ENCODE measurements at regions not wholly inside any gene's neighbourhood (a gene's known extent, or its start where the extent isn't known, plus 50 kb on each side); places are given as distances from the start of the nearest gene placed in this dataset.
"Not testable (repeated sequence)": the region's sequence is repeated elsewhere in the genome, so short reads cannot be mapped to it uniquely, and the experiment has no call there.

DNA sequence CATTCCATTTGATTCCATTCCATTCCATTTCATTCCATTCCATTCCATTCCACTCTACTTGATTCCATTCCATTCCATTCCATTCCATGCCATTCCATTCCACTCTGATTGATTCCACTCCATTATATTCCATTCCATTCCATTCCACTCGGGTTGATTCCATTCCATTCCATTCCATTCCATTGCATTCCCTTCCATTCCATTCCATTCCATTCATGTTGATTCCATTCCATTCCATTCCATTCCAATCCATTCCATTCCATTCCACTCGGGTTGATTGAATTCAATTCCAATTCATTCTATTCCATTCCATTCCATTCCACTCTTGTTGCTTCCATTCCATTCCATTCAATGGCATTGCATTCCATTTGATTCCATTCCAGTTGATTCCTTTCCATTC is 1136.4 kb downstream of the RPIA start:
- H3K4me3 Mint-ChIP-seq; H3K27ac Mint-ChIP-seq; intact Hi-C loops (cut with DNase I, micrococcal nuclease); H3K4me1 Mint-ChIP-seq; DNase-seq; ATAC-seq; POLR2A ChIA-PET; H3K27me3 Mint-ChIP-seq; CTCF ChIA-PET: not testable (repeated sequence)
- peaks cover 24% of the 10 kb centered on the region for H3K36me3 Mint-ChIP-seq (ENCODE audit: low read depth)
- H3K9me3 Mint-ChIP-seq (ENCODE audit: low read depth): peaks cover 49% of the 10 kb centered on the region

DNA sequence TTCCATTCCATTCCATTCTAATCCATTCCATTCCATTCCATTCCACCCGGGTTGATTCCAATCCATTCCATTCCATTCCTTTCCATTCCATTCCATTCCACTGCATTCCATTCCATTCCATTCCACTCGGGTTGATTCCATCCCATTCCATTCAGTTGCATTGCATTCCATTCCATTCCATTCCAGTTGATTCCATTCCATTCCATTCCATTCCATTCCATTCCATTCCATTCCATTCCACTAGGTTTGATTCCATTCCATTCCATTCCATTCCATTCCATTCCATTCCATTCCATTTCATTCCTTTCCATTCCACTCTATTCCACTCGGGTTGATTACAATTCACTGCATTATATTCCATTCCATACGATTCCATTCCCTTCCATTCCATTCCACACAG is 1136.9 kb downstream of the RPIA start:
- H3K4me3 Mint-ChIP-seq; ATAC-seq; DNase-seq; H3K27me3 Mint-ChIP-seq; H3K27ac Mint-ChIP-seq; intact Hi-C loops (cut with DNase I, micrococcal nuclease); POLR2A ChIA-PET; H3K4me1 Mint-ChIP-seq; CTCF ChIA-PET: not testable (repeated sequence)
- Mint-ChIP-seq H3K36me3 (ENCODE audit: low read depth) (peaks cover 24% of the 10 kb centered on the region), H3K9me3 (ENCODE audit: low read depth) (peaks cover 43% of the 10 kb centered on the region)

DNA sequence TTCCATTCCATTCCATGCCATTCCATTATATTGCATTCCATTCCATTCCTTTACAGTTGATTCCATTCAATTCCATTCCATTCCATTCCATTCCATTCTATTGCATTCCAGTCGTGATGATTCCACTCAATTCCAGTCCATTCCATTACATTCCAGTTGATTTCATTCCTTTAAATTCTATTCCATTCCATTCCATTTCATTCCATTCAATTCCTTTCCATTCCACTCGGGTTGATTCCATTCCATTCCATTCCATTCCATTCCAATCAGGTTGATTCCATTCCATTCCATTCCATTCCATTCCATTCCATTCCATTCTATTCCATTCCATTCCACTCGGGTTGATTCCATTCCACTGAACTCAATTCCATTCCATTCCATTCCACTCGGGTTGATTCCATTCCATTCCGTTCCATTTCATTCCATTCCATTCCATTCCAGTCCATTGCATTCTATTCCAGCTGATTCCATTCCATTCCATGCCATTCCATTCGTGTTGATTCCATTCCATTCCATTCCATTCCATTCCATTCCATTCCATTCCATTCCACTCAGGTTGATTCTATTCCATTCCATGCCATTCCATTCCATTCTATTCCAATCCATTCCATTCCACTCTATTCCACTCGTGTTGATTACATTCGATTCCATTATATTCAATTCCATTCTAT is 1137.6 kb downstream of the RPIA start:
- H3K27ac Mint-ChIP-seq; POLR2A ChIA-PET; H3K27me3 Mint-ChIP-seq; H3K4me1 Mint-ChIP-seq; CTCF ChIA-PET; intact Hi-C loops (cut with DNase I, micrococcal nuclease); H3K4me3 Mint-ChIP-seq; DNase-seq; ATAC-seq: not testable (repeated sequence)
- peaks cover 36% of the 10 kb centered on the region for H3K9me3 Mint-ChIP-seq (ENCODE audit: low read depth)
- peaks cover 24% of the 10 kb centered on the region for H3K36me3 Mint-ChIP-seq (ENCODE audit: low read depth)

DNA sequence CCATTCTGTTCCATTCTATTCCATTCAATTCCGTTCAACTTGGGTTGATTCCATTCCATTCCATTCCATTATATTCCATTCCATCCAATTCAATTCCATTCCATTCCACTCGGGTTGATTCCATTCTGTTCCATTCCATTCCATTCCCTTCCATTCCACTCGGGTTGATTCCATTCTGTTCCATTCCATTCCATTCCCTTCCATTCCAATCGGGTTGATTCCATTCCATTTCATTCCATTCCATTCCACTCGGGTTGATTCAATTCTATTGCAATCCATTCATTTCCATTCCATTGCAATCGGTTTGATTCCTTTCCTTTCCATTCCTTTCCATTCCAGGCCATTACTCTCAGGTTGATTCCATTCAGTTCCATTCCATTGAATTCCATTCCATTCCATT is 1138.4 kb downstream of the RPIA start:
- no peaks in the 10 kb centered on the region for H3K4me1 Mint-ChIP-seq
- POLR2A ChIA-PET: no interaction called here
- no peaks in the 10 kb centered on the region for H3K27me3 Mint-ChIP-seq
- peaks cover 38% of the 10 kb centered on the region for H3K9me3 Mint-ChIP-seq (ENCODE audit: low read depth)
- peaks cover 26% of the 10 kb centered on the region for H3K36me3 Mint-ChIP-seq (ENCODE audit: low read depth)
- intact Hi-C loops (cut with DNase I, micrococcal nuclease): no loop called here
- no peak overlapping the region for H3K27ac Mint-ChIP-seq
- ATAC-seq (no peak), DNase-seq (no peak)
- CTCF ChIA-PET: no interaction called here
- no peak overlapping the region for H3K4me3 Mint-ChIP-seq

DNA sequence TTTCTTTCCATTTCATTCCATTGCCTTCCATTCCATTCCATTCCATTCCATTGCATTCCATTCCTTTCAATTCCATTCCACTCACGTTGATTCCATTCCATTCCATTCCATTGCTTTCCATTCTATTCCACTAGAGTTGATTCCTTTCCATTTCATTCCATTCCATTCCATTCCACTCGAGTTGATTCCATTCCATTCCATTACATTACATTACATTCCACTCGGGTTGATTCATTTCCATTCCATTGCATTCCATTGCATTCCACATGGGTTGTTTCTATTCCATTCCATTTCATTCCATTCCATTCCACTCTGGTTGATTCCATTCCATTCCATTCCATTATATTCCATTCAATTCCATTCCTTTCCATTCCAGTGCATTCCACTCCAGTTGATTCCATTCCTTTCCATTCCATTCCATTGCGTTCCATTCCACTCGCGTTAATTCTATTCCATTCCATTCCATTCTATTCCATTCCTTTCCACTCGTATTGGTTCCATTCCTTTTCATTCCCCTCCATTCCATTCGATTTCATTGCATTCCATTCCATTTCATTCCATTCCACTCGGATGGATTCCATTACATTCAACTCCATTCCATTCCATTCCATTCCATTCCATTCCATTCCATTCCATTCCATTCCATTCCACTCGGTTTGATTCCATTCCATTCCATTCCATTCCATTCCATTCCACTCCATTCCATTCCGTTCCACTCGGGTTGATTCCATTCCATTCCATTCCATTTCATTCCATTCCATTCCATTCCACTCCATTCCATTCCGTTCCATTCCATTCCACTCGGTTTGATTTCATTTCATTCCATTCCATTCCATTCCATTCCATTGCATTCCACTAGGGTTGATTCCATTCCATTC is 1139.1 kb downstream of the RPIA start:
- H3K4me3 Mint-ChIP-seq; H3K4me1 Mint-ChIP-seq; H3K27me3 Mint-ChIP-seq; CTCF ChIA-PET; POLR2A ChIA-PET; intact Hi-C loops (cut with DNase I, micrococcal nuclease); DNase-seq; H3K27ac Mint-ChIP-seq; ATAC-seq: not testable (repeated sequence)
- H3K9me3 Mint-ChIP-seq (ENCODE audit: low read depth): peaks cover 40% of the 10 kb centered on the region
- peaks cover 26% of the 10 kb centered on the region for H3K36me3 Mint-ChIP-seq (ENCODE audit: low read depth)

DNA sequence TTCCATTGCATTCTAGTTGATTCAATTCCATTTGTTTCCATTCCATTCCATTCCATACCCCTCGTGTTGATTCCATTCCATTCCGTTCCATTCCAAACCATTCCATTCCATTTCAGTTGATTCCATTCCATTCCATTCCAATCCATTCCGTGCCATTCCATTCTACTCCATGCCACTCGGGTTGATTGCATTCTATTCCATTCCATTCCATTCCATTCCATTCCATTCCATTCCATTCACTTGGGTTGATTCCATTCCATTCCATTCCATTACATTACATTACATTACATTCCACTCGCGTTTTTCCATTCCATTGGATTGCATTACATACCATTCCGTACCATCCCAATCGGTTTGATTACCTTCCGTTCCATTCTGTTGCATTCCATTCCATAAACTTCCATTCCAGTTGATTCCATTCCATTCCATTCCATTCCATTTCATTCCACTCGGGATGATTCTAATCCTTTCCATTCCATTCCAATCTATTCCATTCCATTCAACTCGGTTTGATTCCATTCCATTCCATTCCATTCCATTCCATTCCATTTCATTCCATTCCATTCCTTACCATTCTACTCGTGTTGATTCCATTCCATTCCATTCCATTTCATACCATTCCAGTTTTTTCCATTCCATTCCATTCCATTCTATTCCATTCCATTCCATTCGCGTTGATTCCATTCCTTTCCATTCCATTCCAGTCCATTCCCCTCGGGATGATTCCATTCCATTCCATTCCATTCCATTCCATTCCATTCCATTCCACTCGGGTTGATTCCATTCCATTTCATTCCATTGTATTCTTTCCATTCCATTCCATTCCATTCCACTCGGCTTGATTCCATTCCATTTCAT is 1140.4 kb downstream of the RPIA start:
- CTCF ChIA-PET: no interaction called here
- H3K27me3 Mint-ChIP-seq: no peaks in the 10 kb centered on the region
- H3K36me3 Mint-ChIP-seq (ENCODE audit: low read depth): peaks cover 28% of the 10 kb centered on the region
- ATAC-seq: no peak
- peaks cover 52% of the 10 kb centered on the region for H3K9me3 Mint-ChIP-seq (ENCODE audit: low read depth)
- H3K27ac Mint-ChIP-seq: no peak overlapping the region
- no peaks in the 10 kb centered on the region for H3K4me1 Mint-ChIP-seq
- intact Hi-C loops (cut with DNase I, micrococcal nuclease): loop anchor here in 1 of 2 experiments (2.0 kb wide), 1 partner anchor 17 kb away; no protein-coding TSS in a partner anchor
- DNase-seq: no peak
- no peak overlapping the region for H3K4me3 Mint-ChIP-seq
- POLR2A ChIA-PET: no interaction called here

DNA sequence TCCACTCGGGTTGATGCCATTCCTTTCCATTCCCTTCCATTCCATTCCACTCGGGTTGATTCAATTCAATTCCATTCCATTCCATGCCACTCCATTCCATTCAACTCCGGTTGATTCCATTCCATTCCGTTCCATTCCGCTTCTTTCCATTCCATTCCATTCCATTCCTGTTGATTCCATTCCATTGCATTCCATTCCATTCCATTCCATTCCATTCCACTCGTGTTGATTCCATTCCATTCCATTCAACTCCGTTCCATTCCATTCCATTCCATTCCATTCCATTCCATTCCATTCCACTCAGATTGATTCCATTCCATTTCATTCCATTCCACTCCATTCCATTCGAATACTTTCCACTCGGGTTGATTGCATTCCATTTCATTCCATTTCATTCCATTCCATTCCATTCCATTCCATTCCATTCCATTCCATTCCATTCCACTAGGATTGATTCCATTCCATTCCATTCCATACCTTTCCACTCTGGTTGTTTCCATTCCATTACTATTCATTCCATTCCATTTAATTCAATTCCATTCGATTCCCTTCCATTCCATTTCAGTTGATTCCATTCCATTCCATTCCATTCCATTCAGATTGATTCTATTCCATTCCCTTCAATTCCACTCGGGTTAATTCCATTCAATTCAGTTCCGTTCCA is 1141.8 kb downstream of the RPIA start:
- ATAC-seq (peak; percentile 36), DNase-seq (no peak)
- peaks cover 34% of the 10 kb centered on the region for H3K36me3 Mint-ChIP-seq (ENCODE audit: low read depth)
- H3K4me3 Mint-ChIP-seq: no peak overlapping the region
- POLR2A ChIA-PET: no interaction called here
- H3K27me3 Mint-ChIP-seq: no peaks in the 10 kb centered on the region
- H3K4me1 Mint-ChIP-seq: no peaks in the 10 kb centered on the region
- H3K9me3 Mint-ChIP-seq (ENCODE audit: low read depth): peaks cover 53% of the 10 kb centered on the region
- intact Hi-C loops (cut with DNase I, micrococcal nuclease): loop anchor here in 1 of 2 experiments (2.0 kb wide), 1 partner anchor 18 kb away; no protein-coding TSS in a partner anchor
- CTCF ChIA-PET: no interaction called here
- no peak overlapping the region for H3K27ac Mint-ChIP-seq

DNA sequence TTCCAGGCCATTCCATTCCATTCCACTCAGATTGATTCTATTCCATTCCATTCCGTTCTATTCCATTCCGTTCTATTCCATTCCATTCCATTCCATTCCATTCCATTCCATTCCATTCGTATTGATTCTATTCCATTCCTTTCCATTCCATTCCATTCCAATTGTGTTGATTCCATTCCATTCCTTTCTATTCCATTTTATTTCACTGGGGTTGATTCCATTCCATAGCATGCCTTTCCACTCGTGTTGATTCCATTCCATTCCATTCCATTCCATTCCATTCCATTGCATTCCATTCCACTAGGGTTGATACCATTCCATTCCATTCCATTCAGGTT is 1142.3 kb downstream of the RPIA start:
- intact Hi-C loops (cut with DNase I, micrococcal nuclease): loop anchor here in 1 of 2 experiments (2.0 kb wide), 1 partner anchor 19 kb away; no protein-coding TSS in a partner anchor
- Mint-ChIP-seq H3K4me3 (no peak overlapping the region), H3K9me3 (ENCODE audit: low read depth) (peaks cover 53% of the 10 kb centered on the region), H3K27me3 (no peaks in the 10 kb centered on the region), H3K36me3 (ENCODE audit: low read depth) (peaks cover 37% of the 10 kb centered on the region), H3K27ac (no peak overlapping the region), H3K4me1 (no peaks in the 10 kb centered on the region)
- ChIA-PET CTCF (no interaction called here), POLR2A (no interaction called here)
- ATAC-seq (no peak), DNase-seq (no peak)

DNA sequence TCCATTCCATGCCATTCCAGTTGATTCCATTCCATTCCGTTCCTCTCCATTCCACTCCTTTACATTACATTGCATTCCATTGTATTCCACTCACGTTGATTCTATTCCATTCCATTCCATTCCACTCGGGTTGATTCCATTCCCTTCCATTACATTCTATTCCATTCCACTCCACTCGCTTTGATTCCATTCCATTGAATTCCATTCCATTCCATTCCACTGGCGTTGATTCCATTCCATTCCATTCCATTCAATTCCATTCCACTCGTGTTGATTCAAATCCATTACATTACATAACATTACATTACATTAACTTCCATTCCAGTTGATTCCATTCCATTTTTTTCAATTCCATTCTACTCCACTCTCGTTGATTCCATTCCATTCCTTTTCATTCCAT is 1142.8 kb downstream of the RPIA start:
- Mint-ChIP-seq H3K27ac (no peak overlapping the region), H3K27me3 (no peaks in the 10 kb centered on the region), H3K9me3 (ENCODE audit: low read depth) (peaks cover 49% of the 10 kb centered on the region), H3K4me1 (no peaks in the 10 kb centered on the region), H3K36me3 (ENCODE audit: low read depth) (peaks cover 34% of the 10 kb centered on the region), H3K4me3 (no peak overlapping the region)
- no peak for ATAC-seq
- no peak for DNase-seq
- CTCF ChIA-PET: no interaction called here
- intact Hi-C loops (cut with DNase I, micrococcal nuclease): no loop called here
- POLR2A ChIA-PET: no interaction called here

DNA sequence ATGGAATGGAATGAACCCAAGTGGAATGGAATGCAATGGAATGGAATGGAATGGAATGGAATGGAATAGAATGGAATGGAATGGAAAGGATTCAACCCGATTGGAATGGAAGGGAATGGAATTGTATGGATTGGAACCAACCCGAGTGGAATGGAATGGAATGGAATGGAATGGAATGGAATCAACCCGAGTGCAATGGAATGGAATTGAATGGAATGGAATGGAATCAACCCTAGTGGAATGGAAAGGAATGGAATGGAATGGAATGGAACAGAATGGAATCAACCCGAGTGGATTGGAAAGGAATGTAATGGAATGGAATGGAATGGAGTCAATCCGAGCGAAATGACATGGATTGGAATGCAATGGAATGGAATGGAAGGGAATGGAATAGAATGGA is 1144.9 kb downstream of the RPIA start:
- POLR2A ChIA-PET; intact Hi-C loops (cut with DNase I, micrococcal nuclease); CTCF ChIA-PET; DNase-seq; H3K4me3 Mint-ChIP-seq; H3K4me1 Mint-ChIP-seq; H3K27me3 Mint-ChIP-seq; H3K27ac Mint-ChIP-seq; ATAC-seq: not testable (repeated sequence)
- H3K36me3 Mint-ChIP-seq (ENCODE audit: low read depth): peaks cover 32% of the 10 kb centered on the region
- peaks cover 42% of the 10 kb centered on the region for H3K9me3 Mint-ChIP-seq (ENCODE audit: low read depth)

DNA sequence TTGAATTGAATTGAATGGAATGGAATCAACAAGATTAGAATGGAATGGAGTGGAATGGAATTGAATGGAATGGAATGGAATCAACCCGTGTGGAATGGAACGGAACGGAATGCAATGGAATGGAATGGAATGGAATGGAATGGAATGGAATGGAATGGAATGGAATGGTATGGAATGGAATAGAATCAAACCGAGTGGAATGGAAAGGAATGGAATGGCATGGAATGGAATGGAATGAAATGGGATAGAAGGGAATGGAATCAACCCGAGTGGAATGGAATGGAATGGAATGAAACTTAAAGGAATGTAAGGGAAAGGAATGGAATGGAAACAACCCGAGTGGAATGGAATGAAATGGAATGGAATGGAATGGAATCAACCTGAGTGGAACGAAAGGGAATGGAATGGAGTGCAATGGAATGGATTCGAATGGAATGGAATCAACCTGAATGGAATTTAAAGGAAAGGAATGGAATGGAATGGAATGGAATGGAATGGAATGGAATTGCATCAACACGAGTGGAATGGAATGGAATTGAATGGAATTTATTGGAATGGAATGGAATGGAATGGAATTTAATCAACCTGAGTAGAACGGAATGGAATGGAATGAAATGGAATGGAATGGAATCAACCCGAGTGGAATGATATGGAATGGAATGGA is 1146.6 kb downstream of the RPIA start:
- H3K27ac Mint-ChIP-seq: no peak overlapping the region
- H3K4me3 Mint-ChIP-seq: no peak overlapping the region
- no peaks in the 10 kb centered on the region for H3K27me3 Mint-ChIP-seq
- POLR2A ChIA-PET: no interaction called here
- H3K4me1 Mint-ChIP-seq: no peaks in the 10 kb centered on the region
- ATAC-seq: no peak
- CTCF ChIA-PET: no interaction called here
- no peak for DNase-seq
- peaks cover 37% of the 10 kb centered on the region for H3K9me3 Mint-ChIP-seq (ENCODE audit: low read depth)
- H3K36me3 Mint-ChIP-seq (ENCODE audit: low read depth): peaks cover 28% of the 10 kb centered on the region
- intact Hi-C loops (cut with DNase I, micrococcal nuclease): no loop called here

All from activated CD4-positive, alpha-beta T cell treated with anti-CD3 and anti-CD28 coated beads for 36 hours (primary cell).